SK-N-SH (cell line): ENCODE measurements at regions not wholly inside any gene's neighbourhood (a gene's known extent, or its start where the extent isn't known, plus 50 kb on each side); places are given as distances from the start of the nearest gene placed in this dataset.

Experiments
- CTCF ChIA-PET: fragments of 300-600, 350-600 bp; formaldehyde crosslinking; extraction: SDS; loops from one replicate; lab custom pipeline; 2021; lab: Yijun Ruan, JAX
- POLR2A ChIA-PET: fragments of 350-600 bp; sonication (Branson Sonifier 250); formaldehyde crosslinking; extraction: SDS; loops from one replicate; lab custom pipeline; 2020; ENCODE audit warnings: antibody characterized with exemption, inconsistent platforms; lab: Yijun Ruan, JAX
- DNase-seq: peaks from one replicate; pipeline ENCODE4 v3.0.0; 2012
- H2AFZ ChIP-seq: fragments of 200-600 bp; sonication (generic); 2 replicates; pipeline ENCODE4 v1.8.1; 2016; ENCODE audit warnings: antibody characterized with exemption, mild to moderate bottlenecking, low read depth
- H3F3A ChIP-seq: fragments of 200-600 bp; sonication (generic); replicated peaks from 2 replicates; pipeline ENCODE3; 2016; ENCODE audit warnings: antibody characterized with exemption, mild to moderate bottlenecking; ENCODE audit not compliant: insufficient read depth
- H3K27ac ChIP-seq, 2 experiments: fragments of 200-500 bp in 1 of 2; fragments of 200-600 bp in 1 of 2; sonication (Bioruptor generic) in 1 of 2; sonication (generic), shearing (Covaris generic) in 1 of 2; 2 replicates each; pipeline versions ENCODE4 v1.5.1 to v1.6.1; 2014 to 2016; ENCODE audit warnings: low read depth in 2 of 2, inconsistent platforms in 1 of 2, low read length in 1 of 2, mild to moderate bottlenecking in 1 of 2, mixed read lengths in 1 of 2
- H3K27me3 ChIP-seq: fragments of 200-600 bp; sonication (generic), shearing (Covaris generic); 2 replicates; pipeline ENCODE4 v1.6.1; 2016; ENCODE audit warnings: mixed run types; ENCODE audit not compliant: insufficient read depth
- H3K36me3 ChIP-seq, 2 experiments: fragments of 200-500 bp in 1 of 2; fragments of 200-600 bp in 1 of 2; sonication (Bioruptor generic) in 1 of 2; sonication (generic) in 1 of 2; replicated peaks in 1 of 2; 2 replicates each; pipeline versions ENCODE3 to v1.5.1; 2014 to 2016; ENCODE audit warnings: low read length in 1 of 2, mild to moderate bottlenecking in 1 of 2; ENCODE audit not compliant: insufficient read depth in 2 of 2, control insufficient read depth in 1 of 2
- H3K4me1 ChIP-seq, 2 experiments: fragments of 200-500 bp in 1 of 2; fragments of 200-600 bp in 1 of 2; sonication (Bioruptor generic) in 1 of 2; sonication (generic), shearing (Covaris generic) in 1 of 2; 2 replicates each; pipeline versions ENCODE4 v1.5.1 to v1.6.1; 2014 to 2016; ENCODE audit warnings: low read depth in 1 of 2, low read length in 1 of 2, mixed run types in 1 of 2; ENCODE audit not compliant: insufficient read depth in 2 of 2, control insufficient read depth in 1 of 2
- H3K4me2 ChIP-seq: fragments of 200-600 bp; sonication (generic), shearing (Covaris generic); 2 replicates; pipeline ENCODE4 v1.6.1; 2017; ENCODE audit warnings: mixed run types
- H3K4me3 ChIP-seq, 2 experiments: fragments of 200-500 bp in 1 of 2; fragments of 200-600 bp in 1 of 2; sonication (Bioruptor generic) in 1 of 2; sonication (generic), shearing (Covaris generic) in 1 of 2; 2 replicates each; pipeline versions ENCODE4 v1.5.1 to v1.8.1; 2014 to 2016; ENCODE audit warnings: low read depth in 2 of 2, inconsistent platforms in 1 of 2, low read length in 1 of 2, mild to moderate bottlenecking in 1 of 2, mixed read lengths in 1 of 2, moderate library complexity in 1 of 2
- H3K79me2 ChIP-seq: fragments of 200-600 bp; sonication (generic); 2 replicates; pipeline ENCODE4 v1.8.1; 2017; ENCODE audit warnings: mild to moderate bottlenecking; ENCODE audit not compliant: insufficient read depth
- H3K9ac ChIP-seq: fragments of 200-600 bp; sonication (generic); 2 replicates; pipeline ENCODE4 v1.6.1; 2017; ENCODE audit warnings: mixed run types
- H3K9me2 ChIP-seq: fragments of 200-600 bp; sonication (generic); 2 replicates; pipeline ENCODE4 v1.6.1; 2017; ENCODE audit warnings: mixed run types
- H3K9me3 ChIP-seq: fragments of 200-600 bp; sonication (generic); 2 replicates; pipeline ENCODE4 v1.6.1; 2017; ENCODE audit warnings: mixed run types, mild to moderate bottlenecking, moderate library complexity
- H4K20me1 ChIP-seq: fragments of 200-600 bp; sonication (generic); 2 replicates; pipeline ENCODE4 v1.6.1; 2017; ENCODE audit warnings: mild to moderate bottlenecking, mixed run types; ENCODE audit not compliant: insufficient read depth
- ELF1 ChIP-seq: IDR thresholded peaks from 2 replicates; pipeline ENCODE4 v1.4.0; 2012
- EP300 ChIP-seq, 2 experiments: IDR thresholded peaks; 2 replicates each; pipeline versions ENCODE4 v1.4.0 to v1.6.1; 2012; ENCODE audit warnings: borderline replicate concordance in 1 of 2, low read depth in 1 of 2, low read length in 1 of 2
- EZH2phosphoT487 ChIP-seq: fragments of 200-600 bp; sonication (generic); IDR thresholded peaks from 2 replicates; pipeline ENCODE4 v1.6.1; 2017; ENCODE audit warnings: low read depth, mixed run types, mild to moderate bottlenecking, antibody characterized with exemption, moderate library complexity, borderline replicate concordance
- FOXJ3 ChIP-seq: sonication (generic); formaldehyde crosslinking; IDR thresholded peaks from 2 replicates; pipeline ENCODE4 v1.5.1; 2020; ENCODE audit warnings: mild to moderate bottlenecking, missing genetic modification reagents
- FOXM1 ChIP-seq: IDR thresholded peaks from 2 replicates; pipeline ENCODE4 v1.4.0; 2012; ENCODE audit warnings: low read depth, mild to moderate bottlenecking
- GATA2 ChIP-seq: sonication (generic); formaldehyde crosslinking; IDR thresholded peaks from 2 replicates; pipeline ENCODE4 v1.5.0; 2020; ENCODE audit warnings: mild to moderate bottlenecking, missing genetic modification reagents
- NFIC ChIP-seq: IDR thresholded peaks from 2 replicates; pipeline ENCODE4 v1.4.0; 2012; ENCODE audit warnings: borderline replicate concordance
- POLR2AphosphoS5 ChIP-seq: IDR thresholded peaks from 2 replicates; pipeline ENCODE4 v1.6.1; 2012; ENCODE audit warnings: low read depth, low read length
- RFX5 ChIP-seq: IDR thresholded peaks from 2 replicates; pipeline ENCODE4 v1.6.1; 2012; ENCODE audit warnings: mild to moderate bottlenecking, improper control_type of control experiment, low read length
- RXRA ChIP-seq: IDR thresholded peaks from 2 replicates; pipeline ENCODE4 v1.4.0; 2012; ENCODE audit warnings: low read depth, mild to moderate bottlenecking, borderline replicate concordance
- TEAD4 ChIP-seq: IDR thresholded peaks from 2 replicates; pipeline ENCODE4 v1.4.0; 2012; ENCODE audit warnings: mild to moderate bottlenecking, borderline replicate concordance; ENCODE audit not compliant: insufficient read depth
- YY1 ChIP-seq: IDR thresholded peaks from 2 replicates; pipeline ENCODE4 v1.4.0; 2012; ENCODE audit warnings: low read depth, mild to moderate bottlenecking
- WGBS: methylation state at CpG from one replicate; pipeline ENCODE4 v1.1.6; 2017; ENCODE audit warnings: low lambda C conversion rate; 5-methylcytosine and 5-hydroxymethylcytosine counted together
- TF ChIP-seq, protein P1 (sequence below): fragments of 150-350 bp; IDR thresholded peaks from 2 replicates; pipeline ENCODE4 v1.6.1; 2017; ENCODE audit warnings: antibody characterized with exemption, low read length, low read depth, borderline replicate concordance
- TF ChIP-seq, protein P2 (sequence below): fragments of 200-600 bp; sonication (generic); IDR thresholded peaks from 2 replicates; pipeline ENCODE4 v1.6.1; 2017; ENCODE audit warnings: antibody characterized with exemption, mild to moderate bottlenecking, moderate library complexity
- TF ChIP-seq, protein P3 (sequence below): IDR thresholded peaks from 2 replicates; pipeline ENCODE4 v1.4.0; 2012; ENCODE audit warnings: low read depth, borderline replicate concordance
- TF ChIP-seq, protein P4 (sequence below): IDR thresholded peaks from 2 replicates; pipeline ENCODE4 v1.4.0; 2012; ENCODE audit warnings: low read depth, borderline replicate concordance

GRCh38 chr7:83739527-83739926, 90.6 kb upstream of the SEMA3E start:
- no peak overlapping the region for H2AFZ ChIP-seq
- ChIA-PET CTCF (no interaction called here), POLR2A (no interaction called here)
- H3K9ac ChIP-seq = no peak overlapping the region
- no peak for DNase-seq
- H3K36me3 ChIP-seq = no peaks in the 10 kb centered on the region
- no peak overlapping the region for H3K4me2 ChIP-seq
- H3K4me3 ChIP-seq = no peak overlapping the region
- no peaks in the 10 kb centered on the region for H3K27me3 ChIP-seq
- no peak overlapping the region for H3K27ac ChIP-seq
- 79% methylated on average over 2 of the region's 2 CpGs for WGBS
- H3K4me1 ChIP-seq = no peaks in the 10 kb centered on the region; a peak in 1 of 4 replicates
- H4K20me1 ChIP-seq = no peaks in the 10 kb centered on the region
- no peak for TF ChIP-seq ELF1
- TF ChIP-seq GATA2 (CRISPR knock-in tag) = peak; percentile 29
- no peaks in the 10 kb centered on the region for H3K9me3 ChIP-seq
- H3K9me2 ChIP-seq = no peaks in the 10 kb centered on the region
- no peaks in the 10 kb centered on the region for H3K79me2 ChIP-seq
- no peaks in the 10 kb centered on the region for H3F3A ChIP-seq

DNA sequence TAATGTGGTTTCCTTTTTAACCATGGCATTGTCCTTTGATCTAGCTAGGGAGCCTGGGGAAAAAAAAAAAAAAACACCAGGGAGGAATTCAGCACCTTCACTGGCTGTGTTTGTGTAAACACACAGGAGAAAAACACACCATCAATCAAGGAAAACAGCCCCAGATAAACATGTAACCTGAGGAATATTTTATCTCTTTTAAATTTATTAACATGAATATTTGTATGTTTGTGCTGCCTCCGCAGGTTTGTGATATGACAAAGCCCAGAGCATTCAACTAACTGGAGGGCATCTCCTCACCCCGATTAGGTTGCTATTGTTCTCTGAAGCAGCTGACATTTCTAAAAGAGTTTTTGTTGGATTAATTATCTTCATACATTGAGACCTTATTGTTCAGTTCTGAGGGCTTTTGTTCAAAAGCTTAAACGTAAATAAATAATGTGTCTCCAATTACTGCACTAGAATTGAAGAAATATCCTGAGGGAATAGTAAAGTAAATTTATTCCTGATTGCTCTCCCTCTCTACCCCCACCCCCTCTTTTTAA, 89.4 kb upstream of the SEMA3E start:
- H3K27ac ChIP-seq = no peak overlapping the region
- DNase-seq = peak; percentile 37
- no peak overlapping the region for H3K9ac ChIP-seq
- H2AFZ ChIP-seq = no peak overlapping the region
- H3K27me3 ChIP-seq = no peaks in the 10 kb centered on the region
- H3K4me3 ChIP-seq = no peak overlapping the region
- no peaks in the 10 kb centered on the region for H4K20me1 ChIP-seq
- no peaks in the 10 kb centered on the region for H3K36me3 ChIP-seq
- ChIA-PET CTCF (interaction anchor here (0.7 to 1.1 kb wide), 2 partner anchors 84 to 198 kb away, joined by 3 to 6 read pairs; no protein-coding TSS in a partner anchor), POLR2A (no interaction called here)
- no peaks in the 10 kb centered on the region for H3K79me2 ChIP-seq
- H3K9me3 ChIP-seq = no peaks in the 10 kb centered on the region
- WGBS = 38% methylated on average over 3 of the region's 3 CpGs
- H3K4me2 ChIP-seq = no peak overlapping the region
- 0 out of 2 replicates have a peak, but pooled peaks cover 3% of the 10 kb centered on the region for H3K9me2 ChIP-seq
- TF ChIP-seq EP300 (IDR thresholded peaks at IDR 0.05; ENCODE audit: borderline replicate concordance in 1 of 2, low read depth in 1 of 2, low read length in 1 of 2) (peak in 1 of 2 experiments; percentile 4; a peak in 1 of 4 replicates), GATA2 (CRISPR knock-in tag) (no peak)
- no peaks in the 10 kb centered on the region; a peak in 1 of 4 replicates for H3K4me1 ChIP-seq
- no peaks in the 10 kb centered on the region for H3F3A ChIP-seq

GRCh38 chr7:83732305-83732704, 83.4 kb upstream of the SEMA3E start:
- Histone ChIP-seq H3K27ac (no peak overlapping the region), H3K79me2 (no peaks in the 10 kb centered on the region), H3K4me2 (no peak overlapping the region), H3K9me2 (0 out of 2 replicates have a peak, but pooled peaks cover 3% of the 10 kb centered on the region), H3K9ac (no peak overlapping the region), H2AFZ (no peak overlapping the region), H3K36me3 (no peaks in the 10 kb centered on the region), H3K4me1 (no peaks in the 10 kb centered on the region)
- no peak for DNase-seq
- WGBS = 98% methylated on average over 3 of the region's 3 CpGs
- POLR2A ChIA-PET = no interaction called here
- TF ChIP-seq POLR2AphosphoS5 = no peak
- no peak for TF ChIP-seq RXRA
- TF ChIP-seq, protein P1, sequence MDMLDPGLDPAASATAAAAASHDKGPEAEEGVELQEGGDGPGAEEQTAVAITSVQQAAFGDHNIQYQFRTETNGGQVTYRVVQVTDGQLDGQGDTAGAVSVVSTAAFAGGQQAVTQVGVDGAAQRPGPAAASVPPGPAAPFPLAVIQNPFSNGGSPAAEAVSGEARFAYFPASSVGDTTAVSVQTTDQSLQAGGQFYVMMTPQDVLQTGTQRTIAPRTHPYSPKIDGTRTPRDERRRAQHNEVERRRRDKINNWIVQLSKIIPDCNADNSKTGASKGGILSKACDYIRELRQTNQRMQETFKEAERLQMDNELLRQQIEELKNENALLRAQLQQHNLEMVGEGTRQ = no peak
- no peak for TF ChIP-seq FOXJ3 (CRISPR knock-in tag)
- TF ChIP-seq, protein P2, sequence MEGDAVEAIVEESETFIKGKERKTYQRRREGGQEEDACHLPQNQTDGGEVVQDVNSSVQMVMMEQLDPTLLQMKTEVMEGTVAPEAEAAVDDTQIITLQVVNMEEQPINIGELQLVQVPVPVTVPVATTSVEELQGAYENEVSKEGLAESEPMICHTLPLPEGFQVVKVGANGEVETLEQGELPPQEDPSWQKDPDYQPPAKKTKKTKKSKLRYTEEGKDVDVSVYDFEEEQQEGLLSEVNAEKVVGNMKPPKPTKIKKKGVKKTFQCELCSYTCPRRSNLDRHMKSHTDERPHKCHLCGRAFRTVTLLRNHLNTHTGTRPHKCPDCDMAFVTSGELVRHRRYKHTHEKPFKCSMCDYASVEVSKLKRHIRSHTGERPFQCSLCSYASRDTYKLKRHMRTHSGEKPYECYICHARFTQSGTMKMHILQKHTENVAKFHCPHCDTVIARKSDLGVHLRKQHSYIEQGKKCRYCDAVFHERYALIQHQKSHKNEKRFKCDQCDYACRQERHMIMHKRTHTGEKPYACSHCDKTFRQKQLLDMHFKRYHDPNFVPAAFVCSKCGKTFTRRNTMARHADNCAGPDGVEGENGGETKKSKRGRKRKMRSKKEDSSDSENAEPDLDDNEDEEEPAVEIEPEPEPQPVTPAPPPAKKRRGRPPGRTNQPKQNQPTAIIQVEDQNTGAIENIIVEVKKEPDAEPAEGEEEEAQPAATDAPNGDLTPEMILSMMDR = no peak
- TF ChIP-seq YY1 = no peak
- no peak for TF ChIP-seq TEAD4
- no peak for TF ChIP-seq FOXM1
- TF ChIP-seq, protein P3, sequence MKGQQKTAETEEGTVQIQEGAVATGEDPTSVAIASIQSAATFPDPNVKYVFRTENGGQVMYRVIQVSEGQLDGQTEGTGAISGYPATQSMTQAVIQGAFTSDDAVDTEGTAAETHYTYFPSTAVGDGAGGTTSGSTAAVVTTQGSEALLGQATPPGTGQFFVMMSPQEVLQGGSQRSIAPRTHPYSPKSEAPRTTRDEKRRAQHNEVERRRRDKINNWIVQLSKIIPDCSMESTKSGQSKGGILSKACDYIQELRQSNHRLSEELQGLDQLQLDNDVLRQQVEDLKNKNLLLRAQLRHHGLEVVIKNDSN = no peak
- TF ChIP-seq NFIC = no peak
- TF ChIP-seq EZH2phosphoT487 = no peak
- no peak for TF ChIP-seq RFX5
- TF ChIP-seq, protein P4, sequence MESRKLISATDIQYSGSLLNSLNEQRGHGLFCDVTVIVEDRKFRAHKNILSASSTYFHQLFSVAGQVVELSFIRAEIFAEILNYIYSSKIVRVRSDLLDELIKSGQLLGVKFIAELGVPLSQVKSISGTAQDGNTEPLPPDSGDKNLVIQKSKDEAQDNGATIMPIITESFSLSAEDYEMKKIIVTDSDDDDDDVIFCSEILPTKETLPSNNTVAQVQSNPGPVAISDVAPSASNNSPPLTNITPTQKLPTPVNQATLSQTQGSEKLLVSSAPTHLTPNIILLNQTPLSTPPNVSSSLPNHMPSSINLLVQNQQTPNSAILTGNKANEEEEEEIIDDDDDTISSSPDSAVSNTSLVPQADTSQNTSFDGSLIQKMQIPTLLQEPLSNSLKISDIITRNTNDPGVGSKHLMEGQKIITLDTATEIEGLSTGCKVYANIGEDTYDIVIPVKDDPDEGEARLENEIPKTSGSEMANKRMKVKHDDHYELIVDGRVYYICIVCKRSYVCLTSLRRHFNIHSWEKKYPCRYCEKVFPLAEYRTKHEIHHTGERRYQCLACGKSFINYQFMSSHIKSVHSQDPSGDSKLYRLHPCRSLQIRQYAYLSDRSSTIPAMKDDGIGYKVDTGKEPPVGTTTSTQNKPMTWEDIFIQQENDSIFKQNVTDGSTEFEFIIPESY = no peak
- TF ChIP-seq, all 33 proteins: peak for 0
- Histone ChIP-seq H3K4me3 (no peak overlapping the region), H3K27me3 (no peaks in the 10 kb centered on the region), H4K20me1 (no peaks in the 10 kb centered on the region), H3F3A (no peaks in the 10 kb centered on the region), H3K9me3 (no peaks in the 10 kb centered on the region)
- CTCF ChIA-PET = interaction anchor here (0.6 kb wide), 1 partner anchor 1309 kb away, joined by 3 read pairs; no protein-coding TSS in a partner anchor
